CD4-positive, alpha-beta memory T cell (primary cell): ENCODE measurements at regions not wholly inside any gene's neighbourhood (a gene's known extent, or its start where the extent isn't known, plus 50 kb on each side); places are given as distances from the start of the nearest gene placed in this dataset.
"Not testable (repeated sequence)": the region's sequence is repeated elsewhere in the genome, so short reads cannot be mapped to it uniquely, and the experiment has no call there.

Source experiments
- CTCF ChIA-PET: fragments of 350-600 bp; sonication (Branson Sonifier 250); formaldehyde crosslinking; loops from one replicate; lab custom pipeline; 2021; ENCODE audit warnings: inconsistent platforms; ENCODE audit not compliant: partially characterized antibody; lab: Charles Lee
- POLR2A ChIA-PET: fragments of 350-600 bp; sonication (Branson Sonifier 250); formaldehyde crosslinking; loops from one replicate; lab custom pipeline; 2021; ENCODE audit not compliant: partially characterized antibody; lab: Charles Lee
- DNase-seq, 5 donors: peaks; one replicate each; pipeline versions ENCODE4 v3.0.0 to v3.0.0-alpha.2; 2020 to 2022; ENCODE audit warnings: mixed read lengths in 1 of 5
- H3K27ac ChIP-seq: one replicate; pipeline ENCODE4 v1.7.0; 2013; ENCODE audit warnings: low read depth, low read length
- H3K27me3 ChIP-seq: 2 replicates; pipeline ENCODE4 v1.7.0; 2013; ENCODE audit warnings: mild to moderate bottlenecking, low read length, moderate library complexity; ENCODE audit not compliant: insufficient read depth
- H3K36me3 ChIP-seq: 2 replicates; pipeline ENCODE4 v1.7.0; 2013; ENCODE audit warnings: mild to moderate bottlenecking, low read length, moderate library complexity; ENCODE audit not compliant: insufficient read depth
- H3K4me1 ChIP-seq: 2 replicates; pipeline ENCODE4 v1.7.0; 2013; ENCODE audit warnings: mild to moderate bottlenecking, low read length, moderate library complexity; ENCODE audit not compliant: insufficient read depth
- H3K4me3 ChIP-seq, 2 donors: one replicate each; pipeline ENCODE4 v1.7.0; 2013; ENCODE audit warnings: low read length in 2 of 2, mild to moderate bottlenecking in 1 of 2
- H3K9me3 ChIP-seq, 2 donors: one replicate each; pipeline ENCODE4 v1.7.0; 2013; ENCODE audit warnings: low read length in 2 of 2, control low read depth in 1 of 2; ENCODE audit not compliant: control insufficient read depth in 1 of 2
- H3K27ac Mint-ChIP-seq, 7 donors: one replicate each; pipeline ENCODE4 v1.8.0; 2020 to 2021; ENCODE audit warnings: mixed read lengths in 7 of 7, mild to moderate bottlenecking in 6 of 7, inconsistent platforms in 3 of 7, moderate library complexity in 3 of 7
- H3K27me3 Mint-ChIP-seq, 2 donors: one replicate each; pipeline ENCODE4 v1.8.0; 2020 to 2021; ENCODE audit warnings: mixed read lengths in 2 of 2
- H3K36me3 Mint-ChIP-seq, 2 donors: one replicate each; pipeline ENCODE4 v1.8.0; 2020 to 2021; ENCODE audit warnings: mixed read lengths in 2 of 2, inconsistent platforms in 1 of 2, mild to moderate bottlenecking in 1 of 2
- H3K4me1 Mint-ChIP-seq, 4 donors: one replicate each; pipeline ENCODE4 v1.8.0; 2020 to 2021; ENCODE audit warnings: mixed read lengths in 4 of 4, mild to moderate bottlenecking in 1 of 4
- H3K4me3 Mint-ChIP-seq, 8 donors: one replicate each; pipeline ENCODE4 v1.8.0; 2020 to 2021; ENCODE audit warnings: mixed read lengths in 8 of 8, mild to moderate bottlenecking in 7 of 8, moderate library complexity in 6 of 8, inconsistent platforms in 3 of 8
- H3K9me3 Mint-ChIP-seq, 8 donors: one replicate each; pipeline ENCODE4 v1.8.0; 2020 to 2021; ENCODE audit warnings: mixed read lengths in 8 of 8, mild to moderate bottlenecking in 5 of 8, inconsistent platforms in 3 of 8, moderate library complexity in 1 of 8
- intact Hi-C: fragments of 100-400 bp; cut with micrococcal nuclease; formaldehyde crosslinking; loops from one replicate; pipeline ENCODE4 v1.15.1; 2023

DNA sequence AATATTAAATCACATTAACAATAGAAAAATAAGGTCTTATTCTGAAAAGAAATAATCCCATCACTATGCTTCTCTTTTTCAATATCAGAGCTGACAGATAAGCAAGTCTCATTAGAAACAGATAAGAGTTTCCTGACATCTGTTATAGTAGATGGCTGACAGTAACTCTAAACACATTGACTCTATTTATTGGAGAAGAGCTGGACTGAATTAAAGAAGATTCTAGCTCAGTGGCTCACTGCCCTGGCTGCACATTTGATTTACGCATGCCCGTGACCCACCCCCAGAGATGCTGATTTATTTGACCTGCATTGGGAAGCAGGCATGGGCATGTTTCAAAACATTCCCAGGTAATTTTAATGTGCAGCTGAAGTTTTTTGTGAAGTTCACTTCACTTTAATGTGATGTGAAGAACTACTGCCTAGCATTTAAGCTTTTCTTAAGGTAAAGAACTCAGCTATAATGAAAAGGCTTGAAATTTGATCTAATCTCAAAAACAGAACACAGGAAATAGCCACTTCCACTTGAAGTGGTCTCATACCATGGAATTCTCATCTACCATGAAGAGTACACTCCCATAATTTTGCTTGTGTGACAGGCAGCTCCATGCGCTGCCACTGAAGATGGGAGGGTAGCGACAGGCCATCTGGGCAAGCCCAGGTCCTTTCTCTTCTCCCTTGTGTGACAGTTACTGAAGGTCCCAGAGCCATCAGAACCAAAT lies 162.3 kb downstream of the TPBG start:
- H3K4me3 Mint-ChIP-seq: no peak overlapping the region
- no peak overlapping the region for H3K27ac ChIP-seq
- peaks cover 0 to 3% of the 10 kb centered on the region in 2 donors for H3K27me3 Mint-ChIP-seq
- CTCF ChIA-PET: no interaction called here
- no peaks in the 10 kb centered on the region for H3K4me1 ChIP-seq
- no peaks in the 10 kb centered on the region for H3K27me3 ChIP-seq
- POLR2A ChIA-PET: no interaction called here
- H3K9me3 ChIP-seq: no peaks in the 10 kb centered on the region
- DNase-seq: no peak
- no peaks in the 10 kb centered on the region for H3K4me1 Mint-ChIP-seq
- no peaks in the 10 kb centered on the region for H3K36me3 ChIP-seq
- intact Hi-C loops: no loop called here
- H3K27ac Mint-ChIP-seq: no peak overlapping the region
- H3K9me3 Mint-ChIP-seq: peaks cover 0 to 6% (median 0%) of the 10 kb centered on the region in 8 donors
- no peak overlapping the region for H3K4me3 ChIP-seq
- no peaks in the 10 kb centered on the region for H3K36me3 Mint-ChIP-seq

DNA sequence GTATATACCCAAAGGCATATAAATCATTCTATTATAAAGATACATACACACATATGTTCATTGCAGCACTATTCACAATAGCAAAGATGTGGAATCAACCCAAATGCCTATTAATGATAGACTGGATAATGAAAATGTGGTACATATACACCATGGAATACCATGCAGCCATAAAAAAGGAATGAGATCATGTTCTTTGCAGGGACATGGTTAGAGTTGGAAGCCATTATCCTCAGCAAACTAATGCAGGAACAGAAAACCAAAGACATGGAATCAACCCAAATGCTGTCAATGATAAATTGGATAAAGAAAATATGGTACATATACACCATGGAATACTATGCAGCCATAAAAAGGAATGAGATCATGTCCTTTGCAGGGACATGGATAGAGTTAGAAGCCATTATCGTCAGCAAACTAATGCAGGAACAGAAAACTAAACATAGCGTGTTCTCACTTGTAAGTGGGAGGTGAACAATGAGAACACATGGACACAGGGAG lies 166.4 kb downstream of the TPBG start:
- H3K27me3 Mint-ChIP-seq, H3K36me3 ChIP-seq, H3K27ac Mint-ChIP-seq, H3K4me1 Mint-ChIP-seq, H3K4me1 ChIP-seq, POLR2A ChIA-PET, H3K4me3 ChIP-seq, H3K9me3 Mint-ChIP-seq, H3K27me3 ChIP-seq, H3K27ac ChIP-seq, CTCF ChIA-PET, H3K36me3 Mint-ChIP-seq, intact Hi-C loops, H3K4me3 Mint-ChIP-seq, H3K9me3 ChIP-seq, DNase-seq: not testable (repeated sequence)

DNA sequence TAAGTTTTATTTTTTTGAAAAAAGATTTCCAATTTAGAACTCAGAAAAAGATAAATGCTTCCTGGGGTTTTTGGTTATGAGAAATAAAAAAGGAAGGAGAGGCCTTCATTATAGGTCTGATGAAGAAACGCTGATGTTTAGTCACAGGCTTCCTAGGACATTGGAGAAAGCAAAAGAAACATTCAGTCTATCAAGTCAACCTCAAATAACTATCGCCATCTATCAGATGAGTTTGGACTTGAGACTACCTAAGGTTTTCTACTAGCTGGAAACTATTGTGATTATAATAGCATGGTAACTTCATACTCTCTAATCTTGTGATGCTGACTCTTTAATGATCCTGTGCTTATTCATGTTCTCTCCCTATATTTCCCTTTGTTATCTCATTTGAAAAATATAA lies 171.3 kb downstream of the TPBG start:
- Mint-ChIP-seq H3K27me3 (peaks cover 0 to 1% of the 10 kb centered on the region in 2 donors), H3K4me3 (no peak overlapping the region), H3K9me3 (peaks cover 0 to 4% (median 0%) of the 10 kb centered on the region in 8 donors), H3K4me1 (no peaks in the 10 kb centered on the region), H3K27ac (no peak overlapping the region), H3K36me3 (no peaks in the 10 kb centered on the region)
- POLR2A ChIA-PET: no interaction called here
- no peaks in the 10 kb centered on the region for H3K36me3 ChIP-seq
- no peaks in the 10 kb centered on the region for H3K9me3 ChIP-seq
- no peaks in the 10 kb centered on the region for H3K4me1 ChIP-seq
- H3K27ac ChIP-seq: no peak overlapping the region
- H3K4me3 ChIP-seq: no peak overlapping the region
- intact Hi-C loops: no loop called here
- no peak for DNase-seq
- no peaks in the 10 kb centered on the region for H3K27me3 ChIP-seq
- CTCF ChIA-PET: no interaction called here

DNA sequence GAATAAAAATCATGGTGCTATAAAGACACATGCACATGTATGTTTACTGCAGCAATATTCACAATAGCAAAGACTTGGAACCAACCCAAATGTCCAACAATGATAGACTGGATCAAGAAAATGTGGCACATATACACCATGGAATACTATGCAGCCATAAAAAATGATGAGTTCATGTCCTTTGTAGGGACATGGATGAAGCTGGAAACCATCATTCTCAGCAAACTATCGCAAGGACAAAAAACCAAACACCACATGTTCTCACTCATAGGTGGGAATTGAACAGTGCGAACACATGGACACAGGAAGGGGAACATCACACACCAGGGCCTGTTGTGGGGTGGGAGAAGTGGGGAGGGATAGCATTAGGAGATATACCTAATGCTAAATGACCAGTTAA lies 185.9 kb downstream of the TPBG start:
- H3K9me3 ChIP-seq, H3K27me3 ChIP-seq, H3K4me1 Mint-ChIP-seq, H3K27ac Mint-ChIP-seq, intact Hi-C loops, DNase-seq, H3K4me3 Mint-ChIP-seq, H3K27ac ChIP-seq, H3K27me3 Mint-ChIP-seq, H3K36me3 ChIP-seq, H3K4me3 ChIP-seq, H3K36me3 Mint-ChIP-seq, CTCF ChIA-PET, H3K4me1 ChIP-seq, POLR2A ChIA-PET: not testable (repeated sequence)
- H3K9me3 Mint-ChIP-seq: peaks cover 2 to 18% (median 9%) of the 10 kb centered on the region in 8 donors

DNA sequence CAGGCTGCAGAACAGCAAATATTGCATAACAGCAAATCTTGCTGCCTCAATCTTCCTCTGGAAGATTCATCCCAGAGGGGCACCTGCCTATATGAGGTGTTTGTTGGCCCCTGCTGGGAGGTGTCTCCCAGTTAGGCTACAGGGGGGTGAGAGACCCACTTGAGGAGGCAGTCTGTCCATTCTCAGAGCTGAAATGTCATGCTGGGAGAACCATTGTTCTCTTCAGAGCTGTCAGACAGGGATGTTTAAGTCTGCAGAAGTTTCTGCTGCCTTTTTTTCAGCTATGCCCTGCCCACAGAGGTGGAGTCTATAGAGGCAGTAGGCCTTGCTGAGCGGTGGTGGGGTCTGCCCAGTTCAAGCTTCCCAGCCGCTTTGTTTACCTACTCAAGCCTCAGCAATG lies 187.7 kb downstream of the TPBG start:
- H3K27ac ChIP-seq, H3K9me3 ChIP-seq, H3K4me1 Mint-ChIP-seq, H3K27me3 Mint-ChIP-seq, H3K4me3 Mint-ChIP-seq, H3K27ac Mint-ChIP-seq, H3K27me3 ChIP-seq, H3K4me3 ChIP-seq, CTCF ChIA-PET, H3K4me1 ChIP-seq, H3K36me3 Mint-ChIP-seq, POLR2A ChIA-PET, DNase-seq, H3K36me3 ChIP-seq, intact Hi-C loops: not testable (repeated sequence)
- H3K9me3 Mint-ChIP-seq: peaks cover 0 to 16% (median 6%) of the 10 kb centered on the region in 8 donors

DNA sequence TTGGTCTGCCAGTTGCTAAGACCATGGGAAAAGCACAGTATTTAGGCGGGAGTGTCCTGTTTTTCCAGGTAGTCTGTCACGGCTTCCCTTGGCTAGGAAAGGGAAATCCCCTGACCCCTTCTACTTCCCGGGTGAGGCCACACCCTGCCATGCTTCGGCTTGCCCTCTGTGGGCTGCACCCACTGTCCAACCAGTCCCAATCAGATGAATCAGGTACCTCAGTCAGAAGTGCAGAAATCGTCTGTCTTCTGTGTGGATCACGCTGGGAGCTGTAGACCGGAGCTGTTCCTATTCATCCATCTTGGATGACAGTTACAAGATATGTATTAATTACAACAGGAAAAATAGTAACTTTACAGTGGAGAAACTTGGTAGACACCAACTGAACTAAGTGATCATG lies 188.2 kb downstream of the TPBG start:
- Histone ChIP-seq H3K4me3 (no peak overlapping the region), H3K27ac (no peak overlapping the region), H3K4me1 (no peaks in the 10 kb centered on the region), H3K9me3 (no peaks in the 10 kb centered on the region), H3K36me3 (no peaks in the 10 kb centered on the region), H3K27me3 (no peaks in the 10 kb centered on the region)
- CTCF ChIA-PET: no interaction called here
- H3K4me1 Mint-ChIP-seq: no peaks in the 10 kb centered on the region
- POLR2A ChIA-PET: no interaction called here
- no peak overlapping the region for H3K27ac Mint-ChIP-seq
- peaks cover 0 to 2% of the 10 kb centered on the region in 2 donors for H3K27me3 Mint-ChIP-seq
- intact Hi-C loops: no loop called here
- peaks cover 0 to 15% (median 6%) of the 10 kb centered on the region in 8 donors for H3K9me3 Mint-ChIP-seq
- no peak for DNase-seq
- H3K4me3 Mint-ChIP-seq: no peak overlapping the region
- no peaks in the 10 kb centered on the region for H3K36me3 Mint-ChIP-seq

DNA sequence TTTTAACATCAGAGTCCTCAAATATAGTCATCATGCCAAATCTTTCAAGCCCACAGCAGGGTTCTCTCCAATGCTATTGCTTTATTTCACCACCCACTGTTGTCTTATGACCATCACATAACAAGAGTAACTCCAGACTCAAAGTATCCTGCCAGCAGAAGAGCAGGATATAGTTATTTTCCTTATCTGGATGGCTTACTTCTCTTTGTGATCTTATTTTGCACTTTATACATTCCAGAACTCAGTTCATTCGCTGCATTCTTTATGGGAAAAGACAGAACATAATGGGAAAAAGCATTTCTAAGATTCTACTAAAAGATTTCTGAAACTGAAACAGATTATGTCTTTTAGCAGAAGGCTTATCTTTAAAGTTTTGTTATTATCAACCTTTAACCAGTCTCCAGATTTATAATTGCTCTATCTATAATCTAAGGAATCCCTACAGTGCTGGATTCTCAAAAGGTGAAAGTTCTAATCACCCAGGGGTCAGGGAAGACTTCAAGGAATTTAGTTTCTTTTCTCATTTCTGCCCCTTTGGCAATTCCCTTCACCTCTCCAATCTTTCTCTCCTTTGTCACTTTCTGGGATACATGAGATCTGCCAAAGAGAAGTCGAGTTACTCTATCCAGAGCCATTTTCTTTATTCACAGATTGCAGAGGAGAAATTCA lies 190.4 kb downstream of the TPBG start:
- POLR2A ChIA-PET: no interaction called here
- no peaks in the 10 kb centered on the region for H3K36me3 Mint-ChIP-seq
- no peaks in the 10 kb centered on the region for H3K4me1 ChIP-seq
- no peak overlapping the region for H3K27ac Mint-ChIP-seq
- H3K4me3 ChIP-seq: no peak overlapping the region
- intact Hi-C loops: no loop called here
- peaks cover 0 to 8% (median 3%) of the 10 kb centered on the region in 8 donors for H3K9me3 Mint-ChIP-seq
- H3K36me3 ChIP-seq: no peaks in the 10 kb centered on the region
- no peaks in the 10 kb centered on the region for H3K4me1 Mint-ChIP-seq
- no peaks in the 10 kb centered on the region for H3K27me3 ChIP-seq
- CTCF ChIA-PET: no interaction called here
- no peaks in the 10 kb centered on the region for H3K9me3 ChIP-seq
- no peak overlapping the region for H3K4me3 Mint-ChIP-seq
- no peak overlapping the region for H3K27ac ChIP-seq
- no peak for DNase-seq
- H3K27me3 Mint-ChIP-seq: peaks cover 0 to 4% of the 10 kb centered on the region in 2 donors
